PC-9 (cell line): ENCODE measurements at regions not wholly inside any gene's neighbourhood (a gene's known extent, or its start where the extent isn't known, plus 50 kb on each side); places are given as distances from the start of the nearest gene placed in this dataset.

Experiments used
- CTCF ChIP-seq: fragments of 200-600 bp; sonication (generic); conservative IDR thresholded peaks from 2 replicates; pipeline ENCODE4 v1.6.1; 2017; ENCODE audit warnings: mixed run types, antibody characterized with exemption, mild to moderate bottlenecking, moderate library complexity
- EZH2 ChIP-seq: fragments of 200-600 bp; sonication (generic); IDR thresholded peaks from 2 replicates; pipeline ENCODE4 v1.8.0; 2017; ENCODE audit warnings: antibody characterized with exemption, low read depth

GRCh38 chr19:29431332-29431731 is 94.5 kb upstream of the VSTM2B start:
- TF ChIP-seq CTCF: no peak
- TF ChIP-seq EZH2: no peak
